HG03439 (cell line): ENCODE measurements at regions not wholly inside any gene's neighbourhood (a gene's known extent, or its start where the extent isn't known, plus 50 kb on each side); places are given as distances from the start of the nearest gene placed in this dataset.
"Not testable (repeated sequence)": the region's sequence is repeated elsewhere in the genome, so short reads cannot be mapped to it uniquely, and the experiment has no call there.

Source experiments
- ATAC-seq: cut with Tn5 transposase; IDR thresholded peaks from one replicate; pipeline ENCODE4 v1.9.1; 2021; ENCODE audit warnings: mild to moderate bottlenecking, moderate library complexity; ENCODE audit not compliant: unreplicated experiment

GRCh38 chr2:192412866-192413265 is 218.1 kb upstream of the TMEFF2 start:
- not testable (repeated sequence) for ATAC-seq

DNA sequence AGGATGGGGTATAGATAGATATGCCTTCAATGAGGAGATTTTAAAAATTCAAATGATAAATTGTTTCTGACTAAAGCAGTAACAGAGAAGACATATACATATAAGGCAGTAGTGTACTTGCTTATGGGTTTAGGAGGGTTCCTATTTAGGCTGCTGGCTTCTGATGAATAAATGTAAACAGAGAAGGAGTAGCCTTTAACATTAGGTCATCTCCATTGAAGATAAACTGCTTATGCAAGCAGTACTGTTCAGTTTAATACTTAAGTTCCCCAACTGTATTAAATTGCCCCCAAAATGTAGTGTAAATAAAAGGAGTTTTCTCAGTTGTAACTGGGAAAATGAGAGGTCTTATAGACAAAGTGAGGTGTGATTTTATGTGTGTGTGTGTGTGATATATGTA is 217.7 kb upstream of the TMEFF2 start:
- no peak for ATAC-seq

- no peak for ATAC-seq
Measured at GRCh38 chr2:192411755-192412154, 217.0 kb upstream of the TMEFF2 start.

DNA sequence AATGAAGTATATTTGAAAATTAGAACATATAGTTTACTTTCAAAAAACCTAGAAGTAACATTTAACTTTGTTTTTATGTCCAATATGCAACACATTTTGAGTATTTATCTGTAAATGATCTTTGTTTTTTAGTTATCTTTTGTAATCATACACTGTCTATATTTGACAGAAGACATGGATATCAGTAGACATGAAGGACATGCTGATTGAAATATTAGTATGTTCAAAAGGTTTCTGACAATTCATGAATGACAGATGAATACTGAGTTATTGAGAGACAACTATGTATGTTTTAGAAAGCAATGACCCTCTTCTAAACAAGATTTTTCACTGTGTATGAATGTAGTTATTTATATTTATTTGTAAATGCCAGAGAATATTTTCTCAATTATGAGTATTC is 215.6 kb upstream of the TMEFF2 start:
- ATAC-seq, result no peak

- no peak for ATAC-seq
Measured at GRCh38 chr2:192407692-192408091, 213.0 kb upstream of the TMEFF2 start.

GRCh38 chr2:192398236-192398635 is 203.5 kb upstream of the TMEFF2 start:
- no peak for ATAC-seq

- ATAC-seq, result no peak
Measured at GRCh38 chr2:192394605-192395004, 199.9 kb upstream of the TMEFF2 start.

GRCh38 chr2:192391041-192391440 is 196.3 kb upstream of the TMEFF2 start:
- no peak for ATAC-seq

DNA sequence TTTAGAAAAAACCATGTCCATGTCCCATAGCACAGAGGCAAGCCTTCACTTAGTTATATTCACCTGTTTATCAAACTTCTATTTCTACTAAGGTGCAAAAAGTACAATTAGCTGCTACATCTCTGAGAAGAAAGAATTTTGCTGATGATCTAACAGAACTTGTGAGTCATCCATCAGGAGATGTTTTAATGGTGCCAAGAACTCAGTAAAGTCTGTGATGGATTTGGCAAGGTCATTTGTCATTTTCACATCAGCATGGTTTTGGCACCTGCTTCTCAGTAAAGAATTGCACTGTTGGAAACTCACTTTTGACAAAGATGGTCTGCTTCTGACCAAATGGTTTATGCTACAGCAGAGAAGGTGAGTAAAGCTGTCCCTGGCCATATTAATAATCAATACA is 195.7 kb upstream of the TMEFF2 start:
- no peak for ATAC-seq

- ATAC-seq, result not testable (repeated sequence)
Measured at GRCh38 chr2:192384191-192384590, 189.5 kb upstream of the TMEFF2 start.

GRCh38 chr2:192381082-192381481 is 186.3 kb upstream of the TMEFF2 start:
- ATAC-seq, result no peak

- no peak for ATAC-seq
Measured at GRCh38 chr2:192379736-192380135, 185.0 kb upstream of the TMEFF2 start.

- ATAC-seq, result no peak
Measured at GRCh38 chr2:192377173-192377572, 182.4 kb upstream of the TMEFF2 start.

GRCh38 chr2:192373754-192374153 is 179.0 kb upstream of the TMEFF2 start:
- ATAC-seq, result no peak

DNA sequence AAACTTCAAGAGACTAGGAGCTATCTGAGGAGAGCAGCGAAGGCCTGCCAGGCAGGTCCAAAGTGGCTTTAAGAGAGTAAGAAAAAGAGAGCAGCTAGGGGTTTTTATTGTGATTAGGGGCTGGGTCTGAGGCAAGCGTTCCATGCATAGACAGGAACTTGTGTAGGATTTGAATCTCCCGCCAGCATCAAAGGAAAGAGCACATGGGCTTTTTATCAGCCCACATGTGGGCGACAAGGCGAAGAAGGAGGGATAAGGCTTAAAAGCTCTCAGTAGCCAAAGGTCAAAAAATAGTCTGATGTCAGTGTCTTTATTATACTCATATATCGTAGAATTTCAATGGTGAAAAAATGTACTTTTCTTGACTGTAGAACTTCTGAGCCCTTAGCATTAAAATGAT is 178.5 kb upstream of the TMEFF2 start:
- no peak for ATAC-seq

DNA sequence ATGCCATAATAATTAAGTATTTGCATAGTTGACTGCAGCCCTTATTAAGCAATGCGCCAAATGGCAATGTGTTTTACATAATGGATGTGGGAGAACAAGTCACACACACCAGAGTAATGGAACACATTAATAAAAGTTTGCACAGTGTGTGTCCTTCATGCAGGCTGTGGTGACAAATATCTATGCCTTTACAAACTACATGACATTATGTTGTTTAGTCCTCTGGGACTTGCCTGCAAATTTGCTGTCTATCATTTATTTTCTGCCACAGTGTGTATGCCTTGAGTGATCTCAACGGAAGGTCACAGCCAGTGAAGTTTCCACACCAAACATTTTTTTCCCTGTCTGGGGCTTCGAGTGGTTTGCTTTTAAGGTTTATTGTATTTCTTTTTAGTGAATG is 175.2 kb upstream of the TMEFF2 start:
- ATAC-seq, result no peak

DNA sequence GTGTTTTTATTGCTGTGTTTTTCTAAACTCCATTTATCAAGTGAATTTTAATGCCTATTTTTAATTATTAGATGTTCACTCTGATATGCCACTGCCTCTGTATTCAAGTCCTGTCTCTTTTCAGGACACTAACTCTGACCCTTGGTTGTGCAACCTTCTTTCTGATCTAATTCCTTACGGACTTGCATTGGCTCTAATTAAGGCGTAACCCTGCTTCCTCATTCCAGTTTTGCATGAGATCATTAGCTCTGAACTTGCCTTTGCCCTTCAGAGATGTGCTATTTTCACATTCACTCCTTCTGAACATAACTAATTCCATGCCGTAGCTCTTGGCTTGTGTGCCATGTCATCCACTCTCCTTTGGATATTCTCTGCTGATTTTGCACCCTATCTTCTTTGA is 162.5 kb upstream of the TMEFF2 start:
- ATAC-seq, result no peak

- ATAC-seq, result no peak
Measured at GRCh38 chr2:192354512-192355244, 159.9 kb upstream of the TMEFF2 start.

- no peak for ATAC-seq
Measured at GRCh38 chr2:192347542-192347941, 152.8 kb upstream of the TMEFF2 start.

DNA sequence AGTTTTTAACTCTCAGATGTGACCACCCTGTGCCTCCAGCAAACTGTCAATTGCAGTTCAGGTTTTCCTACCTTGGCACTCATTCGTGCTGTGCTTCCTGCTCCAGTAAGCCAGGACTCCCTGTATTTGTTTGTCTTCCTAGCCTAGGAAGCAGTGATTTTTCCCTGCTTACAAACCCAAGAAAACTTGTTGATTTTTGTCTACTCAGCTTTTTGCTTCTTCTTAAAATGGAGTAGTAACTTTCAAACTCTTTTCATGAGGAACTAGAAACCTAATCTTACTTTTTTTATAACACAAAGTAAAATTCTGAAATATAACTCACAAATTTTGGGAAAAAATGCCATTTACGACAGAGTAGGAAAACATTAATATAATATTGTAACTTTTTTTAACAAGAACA is 150.6 kb upstream of the TMEFF2 start:
- ATAC-seq, result no peak

DNA sequence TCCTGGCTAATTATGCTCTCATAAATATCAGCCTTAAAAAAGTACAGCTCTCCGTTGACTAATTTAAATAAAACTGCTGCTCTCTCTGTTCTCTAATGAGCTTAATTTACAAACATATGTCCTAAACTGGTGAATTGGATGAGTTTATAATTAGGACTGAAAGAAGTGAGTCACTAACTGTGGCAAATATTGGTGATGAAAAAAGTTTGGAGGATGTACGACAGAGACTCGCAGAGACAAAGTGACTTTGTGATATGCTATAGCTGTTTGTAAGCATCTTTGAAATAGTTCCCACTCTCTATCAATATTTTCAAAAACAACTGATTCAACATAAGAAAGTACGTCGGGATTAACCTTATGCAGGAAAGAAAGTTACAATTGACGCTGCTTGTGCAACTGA is 138.9 kb upstream of the TMEFF2 start:
- ATAC-seq, result no peak

DNA sequence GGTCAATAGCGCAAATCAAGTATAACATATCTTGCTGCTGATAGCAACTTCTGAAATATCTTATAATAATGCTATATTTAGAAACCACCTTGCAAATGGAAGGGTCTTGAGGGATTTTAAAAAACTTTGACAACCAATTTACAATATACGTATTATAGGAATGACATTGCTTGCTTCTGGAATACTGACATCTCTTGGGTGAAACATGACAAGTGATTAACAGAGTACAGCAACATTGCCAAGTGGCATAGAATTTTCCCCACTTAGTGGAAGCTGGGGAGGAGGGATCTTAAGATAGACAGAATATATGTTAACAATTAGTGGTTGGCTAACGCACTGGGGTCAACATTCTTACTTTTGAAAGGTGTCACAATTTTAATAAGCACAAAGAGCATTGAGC is 133.6 kb upstream of the TMEFF2 start:
- ATAC-seq, result no peak

- no peak for ATAC-seq
Measured at GRCh38 chr2:192327576-192327975, 132.8 kb upstream of the TMEFF2 start.
